Spinal cord (tissue), 9 donors: ENCODE measurements at regions not wholly inside any gene's neighbourhood (a gene's known extent, or its start where the extent isn't known, plus 50 kb on each side); places are given as distances from the start of the nearest gene placed in this dataset.

ENCODE experiments used
- DNase-seq, 6 donors: peaks; one replicate each; pipeline versions ENCODE4 v3.0.0 to v3.0.0-alpha.2; 2013 to 2015; ENCODE audit warnings: low spot score in 6 of 6, low read depth in 4 of 6
- H3K27ac ChIP-seq: one replicate; pipeline ENCODE4 v1.5.1; 2013; ENCODE audit warnings: low read depth, low read length, control low read depth
- H3K27me3 ChIP-seq: one replicate; pipeline ENCODE4 v1.6.1; 2013; ENCODE audit warnings: low read length; ENCODE audit not compliant: control insufficient read depth, insufficient read depth
- H3K36me3 ChIP-seq: one replicate; pipeline ENCODE4 v1.6.1; 2013; ENCODE audit warnings: low read length; ENCODE audit not compliant: control insufficient read depth, insufficient read depth
- H3K4me1 ChIP-seq: one replicate; pipeline ENCODE4 v1.6.1; 2013; ENCODE audit warnings: low read length; ENCODE audit not compliant: control insufficient read depth, insufficient read depth
- H3K4me3 ChIP-seq: one replicate; pipeline ENCODE4 v1.5.1; 2013; ENCODE audit warnings: low read depth, low read length, control low read depth
- H3K9me3 ChIP-seq: one replicate; pipeline ENCODE4 v1.6.1; 2013; ENCODE audit warnings: low read length; ENCODE audit not compliant: control insufficient read depth, insufficient read depth
- WGBS: methylation state at CpG from one replicate; pipeline ENCODE4 v1.1.5; 2013; ENCODE audit warnings: missing lambda C conversion rate; ENCODE audit not compliant: insufficient coverage; 5-methylcytosine and 5-hydroxymethylcytosine counted together
- donor health status: healthy.

GRCh38 chr6:169997930-169998218 is 246.5 kb downstream of the ERMARD start:
- peaks cover 9% of the 10 kb centered on the region for H3K4me1 ChIP-seq
- DNase-seq: no peak
- peaks cover 4% of the 10 kb centered on the region for H3K9me3 ChIP-seq
- H3K4me3 ChIP-seq: no peak overlapping the region
- H3K36me3 ChIP-seq: peaks cover 1% of the 10 kb centered on the region
- no peak overlapping the region for H3K27ac ChIP-seq
- no peaks in the 10 kb centered on the region for H3K27me3 ChIP-seq
- 87% methylated on average over 7 of the region's 7 CpGs for whole genome bisulfite sequencing

GRCh38 chr6:169997187-169997929 is 245.9 kb downstream of the ERMARD start:
- Histone ChIP-seq H3K4me1 (peaks cover 14% of the 10 kb centered on the region), H3K9me3 (peaks cover 4% of the 10 kb centered on the region), H3K36me3 (peaks cover 3% of the 10 kb centered on the region), H3K27ac (no peak overlapping the region), H3K27me3 (no peaks in the 10 kb centered on the region), H3K4me3 (no peak overlapping the region)
- WGBS: 79% methylated on average over 9 of the region's 11 CpGs
- DNase-seq: no peak

GRCh38 chr6:169996378-169997051 is 245.1 kb downstream of the ERMARD start:
- Histone ChIP-seq H3K27me3 (no peaks in the 10 kb centered on the region), H3K4me3 (no peak overlapping the region), H3K36me3 (peaks cover 3% of the 10 kb centered on the region), H3K27ac (no peak overlapping the region), H3K4me1 (peaks cover 16% of the 10 kb centered on the region), H3K9me3 (peaks cover under 1% of the 10 kb centered on the region)
- no peak for DNase-seq
- WGBS: 100% methylated on average over 2 of the region's 5 CpGs

- H3K27ac ChIP-seq: no peak overlapping the region
- H3K36me3 ChIP-seq: peaks cover 6% of the 10 kb centered on the region
- 87% methylated on average over 6 of the region's 8 CpGs for WGBS
- H3K27me3 ChIP-seq: no peaks in the 10 kb centered on the region
- H3K4me1 ChIP-seq: peaks cover 16% of the 10 kb centered on the region
- H3K9me3 ChIP-seq: no peaks in the 10 kb centered on the region
- H3K4me3 ChIP-seq: no peak overlapping the region
- no peak for DNase-seq
These were observed 243.3 kb downstream of the ERMARD start for GRCh38 chr6:169994739-169995138.

- no peaks in the 10 kb centered on the region for H3K9me3 ChIP-seq
- H3K4me1 ChIP-seq: peaks cover 16% of the 10 kb centered on the region
- WGBS: 77% methylated on average over 16 of the region's 16 CpGs
- H3K27ac ChIP-seq: no peak overlapping the region
- no peak for DNase-seq
- H3K27me3 ChIP-seq: no peaks in the 10 kb centered on the region
- H3K36me3 ChIP-seq: peaks cover 6% of the 10 kb centered on the region
- no peak overlapping the region for H3K4me3 ChIP-seq
These were observed 242.5 kb downstream of the ERMARD start for GRCh38 chr6:169993861-169994481.

GRCh38 chr6:169991913-169992312 is 240.5 kb downstream of the ERMARD start:
- Histone ChIP-seq H3K4me3 (no peak overlapping the region), H3K27ac (no peak overlapping the region), H3K27me3 (no peaks in the 10 kb centered on the region), H3K36me3 (peaks cover 10% of the 10 kb centered on the region), H3K9me3 (no peaks in the 10 kb centered on the region), H3K4me1 (peaks cover 16% of the 10 kb centered on the region)
- 97% methylated on average over 8 of the region's 8 CpGs for WGBS
- no peak for DNase-seq

- WGBS: 81% methylated on average over 8 of the region's 8 CpGs
These were observed 239.6 kb downstream of the ERMARD start for GRCh38 chr6:169991031-169991390.

GRCh38 chr6:169990095-169991030 is 238.9 kb downstream of the ERMARD start:
- Histone ChIP-seq H3K4me1 (peaks cover 16% of the 10 kb centered on the region), H3K27ac (no peak overlapping the region), H3K4me3 (no peak overlapping the region), H3K36me3 (peaks cover 14% of the 10 kb centered on the region), H3K27me3 (no peaks in the 10 kb centered on the region), H3K9me3 (no peaks in the 10 kb centered on the region)
- DNase-seq: no peak
- 76% methylated on average over 24 of the region's 32 CpGs for WGBS

More at GRCh38 chr6:169991031-169991390, 239.6 kb downstream of the ERMARD start:
- H3K27ac ChIP-seq: no peak overlapping the region
- no peak overlapping the region for H3K4me3 ChIP-seq
- no peak for DNase-seq
- peaks cover 14% of the 10 kb centered on the region for H3K36me3 ChIP-seq
- no peaks in the 10 kb centered on the region for H3K27me3 ChIP-seq
- H3K9me3 ChIP-seq: no peaks in the 10 kb centered on the region
- H3K4me1 ChIP-seq: peaks cover 16% of the 10 kb centered on the region

GRCh38 chr6:169989594-169989993 is 238.2 kb downstream of the ERMARD start:
- Histone ChIP-seq H3K4me1 (peaks cover 16% of the 10 kb centered on the region), H3K27me3 (no peaks in the 10 kb centered on the region), H3K36me3 (peaks cover 14% of the 10 kb centered on the region), H3K27ac (no peak overlapping the region), H3K9me3 (no peaks in the 10 kb centered on the region), H3K4me3 (no peak overlapping the region)
- WGBS: 94% methylated on average over 4 of the region's 8 CpGs
- DNase-seq: no peak
